Renal cortex interstitium (tissue), 11 donors: ENCODE measurements at regions not wholly inside any gene's neighbourhood (a gene's known extent, or its start where the extent isn't known, plus 50 kb on each side); places are given as distances from the start of the nearest gene placed in this dataset.

ENCODE experiments used
- DNase-seq, 11 donors: peaks; one replicate each; pipeline ENCODE4 v3.0.0-alpha.2; 2013; ENCODE audit warnings: low read depth in 9 of 11, low spot score in 4 of 11; ENCODE audit errors: extremely low read depth in 1 of 11

DNA sequence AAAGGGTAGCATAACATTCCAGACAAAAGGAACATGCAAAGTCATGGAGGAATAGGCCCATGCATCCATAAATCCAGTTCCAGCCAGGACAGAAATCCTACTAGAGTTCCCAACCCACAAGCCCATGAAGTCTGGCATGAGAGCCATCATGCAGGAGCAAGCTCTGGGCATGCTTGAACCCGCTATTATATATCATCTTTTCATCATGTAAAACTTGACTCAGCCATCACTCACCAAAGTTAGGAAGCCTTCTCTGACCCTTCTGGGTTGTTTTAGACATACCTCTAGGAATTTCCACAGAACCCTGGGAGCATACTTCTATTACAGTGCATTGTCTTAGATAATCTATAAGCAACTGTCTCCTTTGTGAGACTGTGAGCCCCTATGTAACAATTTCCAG lies 293.0 kb upstream of the NPSR1 start:
- no peak for DNase-seq

DNA sequence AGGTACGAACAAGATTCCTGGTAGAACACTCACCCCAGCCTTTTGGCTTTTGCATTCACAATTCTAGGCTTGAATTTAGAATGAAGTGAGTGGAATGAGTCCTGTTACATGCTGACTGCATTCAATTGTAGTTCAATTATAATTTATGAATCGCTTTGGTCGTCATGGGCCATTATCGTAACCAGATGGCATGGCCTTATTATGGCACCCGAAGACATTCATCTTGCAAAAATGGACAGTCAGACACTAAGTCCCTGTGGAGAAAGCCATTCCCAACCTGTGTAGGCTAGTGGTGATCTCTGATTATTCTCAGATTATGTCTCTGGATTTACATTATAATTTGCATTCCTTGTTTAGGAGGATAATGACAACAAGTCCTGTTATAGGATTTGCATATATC lies 292.4 kb upstream of the NPSR1 start:
- no peak for DNase-seq

DNA sequence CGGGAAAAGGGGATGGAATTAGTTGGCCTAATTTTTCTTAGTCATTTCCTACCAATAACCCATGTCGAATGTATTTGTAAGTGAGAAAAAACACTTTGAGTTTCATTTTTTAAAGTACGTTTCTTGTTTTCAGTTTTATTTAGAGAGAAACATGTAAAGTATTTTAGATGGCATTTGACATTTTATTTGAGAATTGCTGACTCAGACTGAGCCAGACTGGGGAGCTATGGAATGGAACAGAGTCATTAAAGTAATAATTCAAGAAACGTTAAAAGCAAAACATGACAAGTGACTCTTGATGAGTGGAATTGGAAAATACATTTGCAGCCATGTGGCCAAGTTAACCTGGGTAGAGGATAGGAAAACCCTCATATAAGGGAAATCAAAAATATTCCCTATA lies 286.1 kb upstream of the NPSR1 start:
- no peak for DNase-seq

DNA sequence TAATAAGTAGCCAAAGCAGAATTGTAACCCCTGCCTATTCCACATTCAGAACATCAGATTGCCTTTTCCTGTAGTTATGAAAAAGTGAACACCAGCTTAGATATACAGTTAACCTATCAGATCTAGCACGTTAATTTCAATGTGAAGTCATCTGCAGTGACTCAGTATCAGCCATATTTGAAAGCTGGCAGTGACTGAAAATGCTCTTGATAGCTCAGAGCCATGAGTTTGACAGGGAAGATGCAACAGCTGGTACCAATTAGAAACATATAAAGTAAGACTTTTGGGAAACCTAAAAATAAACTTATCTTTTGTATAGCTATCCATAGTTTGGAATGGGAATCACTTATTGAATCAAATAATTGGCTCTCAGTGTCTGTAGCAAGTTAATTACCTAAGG lies 284.1 kb upstream of the NPSR1 start:
- no peak for DNase-seq

DNA sequence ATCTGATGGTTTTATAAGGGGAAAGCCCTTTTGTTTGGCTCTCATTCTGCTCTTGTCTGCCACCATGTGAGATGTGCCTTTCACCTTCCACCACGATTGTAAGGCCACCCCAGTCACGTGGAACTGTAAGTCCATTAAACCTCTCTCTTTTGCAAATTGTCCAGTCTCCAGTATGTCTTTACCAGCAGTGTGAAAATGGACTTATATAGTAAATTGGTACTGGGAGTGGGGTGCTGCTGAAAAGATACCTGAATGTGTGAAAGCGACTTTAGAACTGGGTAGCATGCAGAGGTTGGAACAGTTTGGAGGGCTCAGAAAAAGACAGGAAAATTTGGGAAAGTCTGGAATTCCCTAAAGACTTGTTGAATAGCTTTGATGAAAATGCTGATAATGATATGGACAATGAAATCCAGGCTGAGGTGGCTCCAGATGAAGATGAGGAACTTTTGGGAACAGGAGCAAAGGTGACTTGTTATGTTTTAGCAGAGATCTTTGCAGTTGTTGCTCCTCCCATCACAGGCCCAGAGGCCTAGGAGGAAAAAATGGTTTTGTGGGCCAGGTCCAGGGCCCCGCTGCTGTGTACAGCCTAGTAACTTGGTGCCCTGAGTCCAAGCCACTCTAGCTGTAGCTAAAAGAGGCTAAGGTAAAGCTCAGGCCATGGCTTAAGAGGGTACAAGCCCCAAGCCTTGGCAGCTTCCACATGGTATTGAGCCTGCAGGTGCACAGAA lies 275.7 kb upstream of the NPSR1 start:
- no peak for DNase-seq

DNA sequence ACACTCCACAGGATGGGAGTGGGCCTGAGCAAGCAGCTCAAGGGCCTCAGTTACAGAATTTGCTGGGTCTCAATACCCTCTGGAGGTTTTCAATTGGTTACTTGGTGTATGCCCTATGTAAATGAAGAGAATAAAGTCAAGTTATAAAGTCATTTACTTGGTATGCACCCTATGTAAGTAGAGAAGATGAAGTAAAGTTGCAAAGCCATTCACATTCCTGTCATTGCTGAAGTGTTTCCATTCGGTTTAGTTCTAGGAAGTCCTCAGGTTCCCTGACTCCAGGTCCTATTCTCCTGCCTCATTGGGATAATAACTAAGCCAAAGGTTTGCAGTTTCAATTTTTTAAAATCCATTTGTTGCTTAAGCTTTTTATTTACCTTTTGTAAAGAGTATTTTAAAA lies 272.6 kb upstream of the NPSR1 start:
- DNase-seq, result no peak

DNA sequence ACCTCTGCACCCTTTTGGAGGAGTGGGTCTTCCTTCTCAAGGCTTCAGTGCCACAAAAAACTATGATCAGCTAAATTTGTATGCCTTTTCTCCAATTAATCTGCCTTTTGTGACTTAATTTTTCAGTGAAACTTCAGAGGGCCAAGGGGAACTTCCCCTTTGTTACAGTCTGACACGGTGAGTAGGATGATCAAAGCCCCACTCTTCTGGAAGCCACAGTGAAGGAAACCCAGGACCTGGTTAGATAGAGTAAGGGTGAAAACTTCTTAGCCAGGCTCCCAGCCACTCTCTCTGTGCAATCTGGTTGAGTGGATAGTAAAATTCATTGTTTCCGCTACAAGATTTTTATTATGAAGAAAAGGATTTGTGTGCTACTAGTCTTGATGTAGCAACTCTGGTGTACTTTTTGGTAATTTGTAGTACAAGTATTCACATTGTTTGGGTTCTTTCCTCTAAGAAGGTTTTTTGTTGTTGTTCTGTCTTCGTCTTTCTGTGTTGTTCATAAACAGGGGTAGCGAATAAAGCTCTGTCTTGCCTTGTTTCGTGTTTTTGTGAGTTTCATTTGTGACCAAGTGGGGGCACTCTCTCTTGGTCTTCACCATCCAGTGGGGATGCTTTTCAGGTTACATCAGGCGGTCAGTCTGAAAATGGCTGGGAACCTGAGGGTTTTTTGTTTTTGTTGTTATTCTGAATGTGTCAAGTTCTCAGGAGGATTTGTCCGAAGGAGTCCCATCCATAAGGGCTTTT lies 268.5 kb upstream of the NPSR1 start:
- DNase-seq, result no peak

DNA sequence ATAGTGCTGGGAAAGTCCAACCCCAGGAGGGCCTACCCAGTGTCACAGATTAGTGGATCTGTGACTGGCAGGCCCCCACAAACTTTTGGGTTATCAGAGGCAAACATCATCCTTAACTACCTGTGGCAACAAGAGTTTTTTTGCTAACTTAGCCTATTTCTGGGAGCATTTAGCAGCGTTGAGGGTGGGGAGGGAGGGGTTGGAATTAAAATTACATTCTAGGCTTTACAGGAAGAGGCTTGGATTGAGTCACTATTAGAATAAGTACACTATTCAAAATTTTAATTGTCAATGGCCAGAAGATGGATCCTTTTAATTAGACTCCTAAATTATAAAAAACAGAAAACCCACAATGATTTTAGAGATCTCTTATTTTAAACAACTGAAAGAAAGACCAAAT lies 267.9 kb upstream of the NPSR1 start:
- DNase-seq, result no peak

DNA sequence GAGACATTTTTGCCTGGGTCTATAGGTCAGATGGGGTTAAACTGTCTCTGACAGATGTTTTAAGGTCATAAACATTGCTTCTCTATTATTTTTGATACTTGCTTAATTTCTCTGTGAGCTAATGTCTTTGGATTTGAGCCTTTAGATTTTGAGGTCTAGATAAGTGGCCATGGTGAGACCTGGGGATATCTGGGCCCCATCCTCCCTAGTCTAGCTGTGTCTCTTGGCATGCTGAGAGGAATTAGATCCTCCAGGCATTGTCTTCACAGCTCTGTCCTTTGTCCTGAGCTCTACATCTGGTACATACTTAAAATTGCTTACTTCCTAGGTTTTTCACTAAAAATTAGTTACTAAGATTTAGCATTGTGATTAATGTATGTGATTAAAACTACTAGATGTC lies 265.0 kb upstream of the NPSR1 start:
- DNase-seq, result no peak

DNA sequence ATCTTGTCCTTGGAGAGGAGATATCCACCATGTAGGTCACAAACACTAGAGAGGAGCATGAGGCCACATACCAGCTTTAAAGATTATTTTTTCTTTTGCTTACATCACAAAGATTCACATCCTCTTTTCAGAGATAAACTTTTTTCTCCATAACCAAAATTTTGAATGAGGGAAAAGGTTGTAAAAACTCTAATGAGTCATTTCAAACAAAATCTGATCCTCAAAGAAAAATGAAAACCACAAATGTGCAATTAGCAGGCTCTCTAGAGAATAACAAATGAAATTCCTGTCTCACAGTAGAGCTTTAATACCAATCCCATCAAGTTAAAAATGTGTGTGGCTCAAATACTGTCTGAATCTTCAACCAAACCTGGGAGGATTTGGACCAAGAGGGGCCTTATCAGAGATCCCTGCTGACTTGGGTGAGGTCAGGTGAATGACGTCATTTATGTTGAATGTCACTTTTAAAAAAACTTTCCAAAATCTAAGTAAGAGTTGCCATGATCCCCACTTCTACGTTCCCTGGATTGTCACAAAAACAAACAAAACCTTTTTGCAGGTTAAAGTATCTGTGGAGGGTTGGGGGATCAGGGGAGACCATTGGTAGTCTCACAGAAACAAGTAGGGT lies 261.5 kb upstream of the NPSR1 start:
- no peak for DNase-seq

DNA sequence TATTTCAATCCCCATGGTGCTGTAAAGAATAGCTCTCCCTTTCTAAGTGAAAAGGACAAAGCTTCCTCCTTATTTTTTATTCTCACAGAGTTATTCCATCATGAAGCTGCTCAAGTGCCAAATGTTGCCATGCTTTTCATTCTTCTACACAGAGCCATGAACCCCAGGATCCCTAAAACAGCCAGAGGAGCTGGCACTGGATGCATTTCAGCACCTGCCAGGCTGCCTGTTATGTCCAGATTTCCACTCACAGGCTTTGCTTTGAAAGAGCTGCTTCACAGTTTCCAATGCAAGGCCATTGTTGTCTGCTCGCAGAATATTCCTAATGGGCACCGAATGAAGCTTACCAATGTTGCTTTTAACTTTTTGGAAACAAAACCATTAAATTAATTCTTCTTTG lies 256.2 kb upstream of the NPSR1 start:
- DNase-seq, result no peak

DNA sequence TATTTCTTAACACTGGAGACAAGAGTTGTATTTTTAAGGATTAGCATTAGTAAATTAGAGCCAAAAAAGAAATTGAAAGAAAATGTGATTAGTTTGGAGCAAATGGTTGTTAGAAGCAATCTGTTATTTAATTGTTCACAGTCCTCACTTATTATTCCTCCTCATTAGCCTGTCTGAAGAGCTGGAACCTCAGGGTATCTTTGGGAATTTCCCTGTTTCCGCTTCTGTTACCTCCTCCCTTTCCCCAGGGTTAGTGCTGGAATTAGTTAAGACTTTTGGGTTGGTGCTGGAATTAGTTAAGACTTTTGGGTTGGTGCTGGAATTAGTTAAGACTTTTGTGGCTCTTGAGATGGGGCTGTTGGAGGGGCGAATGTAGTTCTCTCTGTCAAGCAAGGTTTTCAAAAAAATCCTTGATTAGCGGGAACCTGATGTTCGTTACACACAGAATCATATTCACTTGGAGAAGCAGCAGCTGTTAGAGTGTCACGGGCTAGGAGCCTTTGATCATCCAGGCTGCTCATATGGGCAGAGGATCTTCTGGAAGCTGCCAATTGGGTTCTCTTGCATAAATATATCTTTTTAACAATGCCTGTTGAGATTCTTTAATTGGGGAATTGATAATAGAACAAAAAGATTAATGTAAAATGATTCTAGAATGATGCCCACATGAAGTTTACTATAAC lies 251.0 kb upstream of the NPSR1 start:
- DNase-seq, result peak in 2 of 11 donors; percentile 5 to 11

DNA sequence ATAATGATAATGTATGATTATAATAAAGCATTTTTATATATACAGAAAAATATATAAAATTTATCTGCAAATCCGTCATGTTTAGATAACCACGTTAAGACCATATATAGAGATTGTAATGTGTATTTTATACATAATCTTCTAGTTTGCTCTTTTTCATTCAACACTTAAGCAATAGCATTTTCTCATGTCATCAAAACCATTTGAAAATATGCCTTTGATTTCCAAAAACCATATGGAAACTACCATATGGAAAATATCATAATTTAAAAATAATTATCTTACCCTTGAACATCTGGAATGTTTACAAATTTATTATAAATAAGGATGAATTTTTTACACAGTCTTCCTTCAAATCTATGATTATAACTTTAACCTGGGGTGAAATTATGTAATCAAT lies 250.4 kb upstream of the NPSR1 start:
- no peak for DNase-seq

DNA sequence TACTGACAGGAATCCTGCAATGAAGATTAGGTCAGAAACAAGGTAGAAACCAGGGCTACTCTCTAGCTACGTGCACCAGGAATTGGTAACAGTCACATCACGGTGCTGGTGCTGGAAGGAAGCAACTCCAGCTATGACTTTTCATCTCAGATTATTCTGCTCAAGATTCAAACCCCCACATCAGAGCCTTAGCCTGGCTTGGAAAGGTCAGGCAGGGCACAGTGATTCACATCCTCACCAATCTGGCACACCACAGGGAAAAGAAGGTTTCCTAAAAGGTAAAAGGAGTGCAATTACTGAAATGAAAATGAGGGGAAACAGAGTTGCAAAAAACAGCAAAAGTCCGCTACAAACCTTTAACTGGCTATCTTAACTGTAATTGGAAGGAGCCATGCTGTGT lies 240.2 kb upstream of the NPSR1 start:
- DNase-seq, result no peak

DNA sequence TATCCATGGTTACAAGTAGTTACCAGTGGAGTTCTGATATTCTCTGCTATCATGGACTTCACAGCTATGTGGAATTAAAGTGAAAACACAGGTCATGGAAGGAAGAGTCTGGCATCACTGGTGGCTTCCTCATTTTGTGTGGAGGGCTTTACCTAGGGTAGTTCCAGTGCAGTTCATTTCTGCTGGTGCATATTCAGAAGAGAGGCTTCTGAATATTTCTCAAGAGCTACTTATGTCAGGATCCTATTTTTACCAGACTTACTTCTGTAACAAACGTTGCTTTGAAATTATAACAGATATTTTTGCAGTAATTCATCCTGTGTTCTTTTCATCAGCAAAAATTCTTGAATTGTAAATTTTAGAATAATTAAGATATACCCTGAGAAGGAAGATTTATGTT lies 236.5 kb upstream of the NPSR1 start:
- DNase-seq, result no peak

DNA sequence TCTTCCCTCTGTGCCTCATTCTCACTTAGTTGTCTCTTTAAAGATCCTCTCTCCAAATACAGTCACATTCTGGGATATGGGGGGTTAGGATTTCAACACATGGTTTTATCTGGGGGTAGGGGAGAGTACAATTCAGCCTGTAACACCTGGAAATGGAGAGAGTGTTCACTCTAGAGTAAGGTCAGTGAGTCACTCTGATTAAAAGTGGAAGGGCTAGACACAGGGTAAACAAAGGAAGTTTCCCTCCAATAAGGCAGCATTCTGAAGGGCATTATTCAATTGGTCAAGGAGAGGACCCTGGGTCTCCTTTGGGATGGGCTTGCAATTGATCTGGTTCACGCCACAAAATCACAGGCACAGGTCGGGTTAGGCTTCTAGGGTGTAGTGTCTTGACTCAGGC lies 232.8 kb upstream of the NPSR1 start:
- DNase-seq, result no peak

DNA sequence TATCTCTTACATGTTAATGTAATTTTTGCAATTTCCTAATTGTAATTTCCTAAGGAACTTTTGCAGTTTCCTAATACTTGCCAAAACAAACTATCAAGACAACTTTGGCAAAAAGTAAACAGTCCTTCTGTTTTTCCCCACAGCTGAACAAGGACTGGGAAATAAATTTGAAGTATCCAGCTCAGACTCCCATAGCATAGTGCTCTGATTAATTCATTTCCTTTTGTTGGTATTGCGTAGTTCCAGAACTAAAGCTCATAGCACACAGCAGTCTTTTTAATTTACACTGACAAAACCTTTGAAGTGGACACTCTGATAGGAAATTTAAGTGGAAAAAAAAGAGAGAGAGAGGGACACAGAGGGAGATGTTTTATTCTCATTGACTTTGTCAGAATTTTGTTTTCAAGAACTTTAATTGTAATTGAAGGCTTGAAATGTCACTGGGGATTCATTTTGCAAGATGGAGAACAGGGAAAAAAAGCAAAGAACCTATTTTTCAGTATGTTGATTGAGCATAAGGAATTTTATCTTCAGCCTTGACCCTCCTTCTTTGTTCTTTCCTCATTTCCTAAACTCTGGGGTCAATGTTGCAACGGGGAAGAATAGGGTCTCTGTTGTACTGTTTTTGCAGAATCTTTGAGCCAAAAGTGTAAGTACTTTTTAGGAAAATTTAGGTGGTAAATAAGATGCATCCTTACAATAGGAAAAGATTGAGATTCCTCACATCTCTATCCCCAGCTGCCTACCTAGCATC lies 232.2 kb upstream of the NPSR1 start:
- no peak for DNase-seq

DNA sequence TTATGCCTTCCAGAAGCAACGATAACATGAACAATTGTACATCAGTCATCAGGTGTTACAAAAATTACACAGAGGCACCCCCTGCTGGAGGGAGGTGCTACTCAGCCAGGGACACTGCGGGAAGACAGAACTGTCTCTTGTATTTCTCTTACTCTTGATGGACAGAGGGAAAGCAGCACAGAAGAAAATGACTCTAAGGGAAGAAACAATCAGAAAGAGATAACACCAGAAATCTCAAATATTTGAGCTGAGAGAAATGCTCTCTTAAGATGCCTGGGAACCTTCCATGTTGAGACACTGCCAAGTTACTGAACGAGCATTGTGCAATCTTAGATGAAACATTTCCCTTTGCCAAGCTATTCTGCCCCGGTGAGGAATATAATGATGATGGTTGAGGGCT lies 227.6 kb upstream of the NPSR1 start:
- DNase-seq, result peak in 7 of 11 donors; percentile 1 to 15 (median 4)

DNA sequence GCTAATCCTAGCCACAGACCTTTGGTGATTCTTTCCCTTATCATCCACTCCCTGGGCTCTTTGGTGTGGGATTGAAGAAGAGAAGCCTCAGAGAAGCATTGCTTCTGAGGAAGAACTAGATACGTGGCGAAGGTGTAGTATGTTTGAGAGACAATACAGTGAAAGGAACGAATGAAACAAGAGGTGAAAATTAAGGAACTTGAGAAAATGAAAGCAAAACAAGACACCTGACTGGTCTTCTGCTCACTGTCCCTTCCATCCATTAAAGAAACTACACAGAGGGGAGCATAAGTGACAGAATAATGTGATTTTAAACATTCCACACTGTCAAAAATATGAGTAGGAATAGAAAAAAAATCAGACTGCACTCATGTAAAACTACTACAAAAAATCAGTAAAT lies 219.6 kb upstream of the NPSR1 start:
- DNase-seq, result no peak
